ENCODE measurements at regions not wholly inside any gene's neighbourhood (a gene's known extent, or its start where the extent isn't known, plus 50 kb on each side); places are given as distances from the start of the nearest gene placed in this dataset.

DNA sequence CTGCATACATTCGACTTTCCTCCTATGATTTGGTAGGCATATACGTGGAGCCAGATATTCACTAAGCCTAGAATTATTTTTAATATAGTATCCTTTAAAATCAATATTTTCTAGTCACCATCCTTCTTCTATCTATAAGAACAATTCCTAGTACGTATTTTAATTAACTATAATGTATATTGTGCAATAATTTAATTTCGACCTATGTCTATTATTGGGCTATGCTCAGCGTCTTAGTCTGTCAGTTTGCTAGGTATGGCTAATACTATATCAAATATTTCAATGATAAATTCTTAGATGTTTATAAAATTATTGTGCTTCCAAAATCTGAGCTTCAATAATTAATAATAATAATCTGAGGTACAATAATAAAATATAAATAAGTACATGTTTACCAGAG lies 705.3 kb downstream of the PRELID2 start:
- TF ChIP-seq, protein P1, sequence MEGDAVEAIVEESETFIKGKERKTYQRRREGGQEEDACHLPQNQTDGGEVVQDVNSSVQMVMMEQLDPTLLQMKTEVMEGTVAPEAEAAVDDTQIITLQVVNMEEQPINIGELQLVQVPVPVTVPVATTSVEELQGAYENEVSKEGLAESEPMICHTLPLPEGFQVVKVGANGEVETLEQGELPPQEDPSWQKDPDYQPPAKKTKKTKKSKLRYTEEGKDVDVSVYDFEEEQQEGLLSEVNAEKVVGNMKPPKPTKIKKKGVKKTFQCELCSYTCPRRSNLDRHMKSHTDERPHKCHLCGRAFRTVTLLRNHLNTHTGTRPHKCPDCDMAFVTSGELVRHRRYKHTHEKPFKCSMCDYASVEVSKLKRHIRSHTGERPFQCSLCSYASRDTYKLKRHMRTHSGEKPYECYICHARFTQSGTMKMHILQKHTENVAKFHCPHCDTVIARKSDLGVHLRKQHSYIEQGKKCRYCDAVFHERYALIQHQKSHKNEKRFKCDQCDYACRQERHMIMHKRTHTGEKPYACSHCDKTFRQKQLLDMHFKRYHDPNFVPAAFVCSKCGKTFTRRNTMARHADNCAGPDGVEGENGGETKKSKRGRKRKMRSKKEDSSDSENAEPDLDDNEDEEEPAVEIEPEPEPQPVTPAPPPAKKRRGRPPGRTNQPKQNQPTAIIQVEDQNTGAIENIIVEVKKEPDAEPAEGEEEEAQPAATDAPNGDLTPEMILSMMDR (IDR thresholded peaks at IDR 0.05), result no peak
- no peak for TF ChIP-seq ZFX (IDR thresholded peaks at IDR 0.05; ENCODE audit: borderline replicate concordance)
- no peak overlapping the region for H3K27ac ChIP-seq

DNA sequence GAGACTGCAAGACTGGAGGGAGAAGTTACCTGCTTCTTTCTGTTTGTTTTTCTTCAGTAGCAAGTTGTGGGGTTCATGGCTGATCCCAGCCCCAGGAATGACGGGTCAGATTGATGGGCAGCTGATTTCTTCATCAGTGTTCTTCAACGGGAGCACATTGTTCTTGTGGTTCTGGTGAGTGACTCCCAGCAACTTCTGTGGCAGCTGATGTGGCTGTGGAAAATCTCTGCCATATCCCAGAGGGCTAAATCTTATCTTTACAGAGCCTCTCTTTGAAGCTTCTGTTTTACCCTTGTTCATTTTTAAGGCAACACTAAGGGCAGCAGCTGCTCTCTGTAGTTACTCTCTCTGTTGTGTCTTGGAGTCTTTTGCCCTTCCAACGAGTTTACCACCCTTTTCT lies 710.3 kb downstream of the PRELID2 start:
- no peak overlapping the region for H3K27ac ChIP-seq
- no peak for TF ChIP-seq ZFX (IDR thresholded peaks at IDR 0.05; ENCODE audit: borderline replicate concordance)
- TF ChIP-seq, protein P1 (IDR thresholded peaks at IDR 0.05), result no peak

DNA sequence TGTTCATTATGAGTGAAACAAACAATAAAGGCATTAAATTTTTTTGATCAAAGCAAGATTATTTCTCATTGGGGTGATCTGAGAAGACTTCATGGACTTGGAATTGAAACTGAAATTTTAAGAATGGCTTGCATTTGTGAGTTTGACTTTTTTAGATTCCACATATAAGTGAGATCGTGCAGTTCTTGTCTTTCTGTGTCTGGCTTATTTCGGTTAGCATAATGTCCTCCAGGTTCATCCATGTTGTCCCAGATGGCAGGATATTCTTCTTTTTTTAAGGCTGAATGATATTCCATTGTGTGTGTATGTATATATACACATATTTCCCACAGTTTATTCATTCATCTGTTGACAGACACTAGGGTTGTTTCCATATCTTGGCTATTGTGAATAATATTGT lies 716.5 kb downstream of the PRELID2 start:
- TF ChIP-seq ZFX (IDR thresholded peaks at IDR 0.05; ENCODE audit: borderline replicate concordance), result no peak
- TF ChIP-seq, protein P1 (IDR thresholded peaks at IDR 0.05), result no peak
- no peak overlapping the region for H3K27ac ChIP-seq

DNA sequence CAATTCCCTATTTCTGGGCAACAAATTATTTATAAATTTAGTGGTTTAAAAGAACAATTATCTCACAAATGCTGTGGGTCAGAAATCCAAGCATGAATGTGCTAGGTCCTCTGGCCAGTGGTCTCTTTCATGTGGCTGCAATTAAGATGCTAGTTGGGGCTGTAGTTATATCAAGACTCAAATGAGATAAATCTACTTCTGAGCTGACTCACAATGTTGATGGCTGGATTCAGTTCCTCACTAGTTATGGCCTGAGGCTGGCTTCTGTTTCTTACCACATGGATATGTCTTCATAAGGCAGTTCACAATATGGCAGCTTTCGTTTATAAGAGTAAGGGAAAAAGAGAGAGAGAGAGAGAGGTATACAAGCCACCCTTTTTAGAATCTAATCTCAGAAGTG lies 717.0 kb downstream of the PRELID2 start:
- TF ChIP-seq ZFX (IDR thresholded peaks at IDR 0.05; ENCODE audit: borderline replicate concordance), result no peak
- TF ChIP-seq, protein P1 (IDR thresholded peaks at IDR 0.05), result no peak
- no peak overlapping the region for H3K27ac ChIP-seq

DNA sequence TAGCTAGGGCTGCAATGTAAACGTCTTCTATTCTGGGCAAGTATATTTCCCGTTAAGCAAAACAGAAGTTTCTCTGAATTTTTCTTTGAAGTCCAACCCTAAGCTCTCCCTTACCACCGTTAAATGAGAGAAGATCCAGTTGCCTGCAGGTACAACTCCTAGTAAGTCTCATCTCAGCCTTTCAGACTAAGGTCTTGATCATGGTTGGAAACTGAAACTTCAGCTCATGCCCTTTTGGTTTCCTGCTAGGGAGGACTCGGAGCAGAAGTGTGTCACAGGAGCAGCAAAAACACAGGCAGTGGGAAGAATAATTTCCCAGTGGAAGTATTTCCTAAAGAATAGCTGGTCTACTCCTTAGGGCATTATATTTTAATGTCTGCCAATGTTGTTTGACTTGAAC lies 717.9 kb downstream of the PRELID2 start:
- TF ChIP-seq ZFX (IDR thresholded peaks at IDR 0.05; ENCODE audit: borderline replicate concordance), result no peak
- TF ChIP-seq, protein P1 (IDR thresholded peaks at IDR 0.05), result no peak

DNA sequence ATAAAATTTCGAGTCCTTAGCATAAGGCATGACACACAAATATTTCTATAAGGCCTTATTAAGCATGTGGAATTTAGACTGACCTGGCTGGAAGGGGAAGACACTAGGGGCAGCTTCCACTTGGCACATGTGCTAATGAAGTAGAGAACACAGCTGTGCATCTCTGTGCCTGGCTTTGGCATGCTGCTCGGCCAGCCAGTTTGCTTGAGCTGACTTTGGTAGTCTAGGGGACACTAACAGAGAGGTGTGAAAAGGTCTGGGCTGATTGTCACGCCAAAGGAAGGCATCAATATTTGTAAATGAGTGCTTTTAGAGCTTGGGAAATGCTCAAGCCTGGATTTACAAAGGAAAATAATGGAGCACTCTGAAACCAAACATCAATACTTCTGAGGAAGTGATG lies 723.7 kb downstream of the PRELID2 start:
- no peak for TF ChIP-seq ZFX (IDR thresholded peaks at IDR 0.05; ENCODE audit: borderline replicate concordance)
- TF ChIP-seq, protein P1 (IDR thresholded peaks at IDR 0.05), result no peak
- H3K27ac ChIP-seq, result no peak overlapping the region

More for the DNA sequence above, 717.9 kb downstream of the PRELID2 start:
- no peak overlapping the region for H3K27ac ChIP-seq

DNA sequence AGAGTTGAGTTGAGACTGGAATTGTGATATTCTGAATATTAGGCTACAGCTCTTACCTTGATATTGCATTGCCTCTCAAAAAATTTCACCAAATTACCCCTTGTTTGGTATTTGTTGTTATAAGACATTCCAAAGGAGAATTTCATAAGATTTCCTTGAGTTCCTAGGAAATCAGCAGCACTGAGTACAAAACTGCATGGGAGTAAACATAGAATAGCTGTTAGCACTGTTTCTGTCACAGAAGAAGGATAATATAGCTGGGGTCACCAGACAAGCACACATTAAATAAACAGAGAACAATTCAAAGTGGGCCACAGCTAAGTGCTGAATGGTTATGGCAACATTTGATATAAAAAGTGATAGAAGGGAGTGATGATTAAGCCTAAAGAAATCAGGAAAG lies 724.3 kb downstream of the PRELID2 start:
- TF ChIP-seq, protein P1 (IDR thresholded peaks at IDR 0.05), result no peak

More for the DNA sequence above, 724.3 kb downstream of the PRELID2 start:
- no peak overlapping the region for H3K27ac ChIP-seq

Measured in 22Rv1 (cell line).